Karpas-422 (cell line): ENCODE measurements at regions not wholly inside any gene's neighbourhood (a gene's known extent, or its start where the extent isn't known, plus 50 kb on each side); places are given as distances from the start of the nearest gene placed in this dataset.
A peak's percentile ranks its signal among the peaks of the same experiment; 100 is the strongest.

ENCODE experiments used
- DNase-seq: peaks from one replicate; pipeline ENCODE4 v3.0.0-alpha.2; 2015
- H2AFZ ChIP-seq: fragments of 200-600 bp; sonication (generic); 2 replicates; pipeline ENCODE4 v1.6.1; 2014; ENCODE audit warnings: antibody characterized with exemption, low read length, mixed read lengths
- H3K27ac ChIP-seq: fragments of 200-600 bp; sonication (generic); 2 replicates; pipeline ENCODE4 v1.5.1; 2014; ENCODE audit warnings: mild to moderate bottlenecking, low read length, moderate library complexity
- H3K27me3 ChIP-seq: fragments of 200-600 bp; sonication (generic); 2 replicates; pipeline ENCODE4 v1.6.1; 2014; ENCODE audit warnings: low read length, mixed read lengths
- H3K36me3 ChIP-seq: fragments of 200-600 bp; sonication (generic); 2 replicates; pipeline ENCODE4 v1.6.1; 2014; ENCODE audit warnings: low read length, mixed read lengths; ENCODE audit not compliant: insufficient read depth
- H3K4me1 ChIP-seq: fragments of 200-600 bp; sonication (generic); 2 replicates; pipeline ENCODE4 v1.6.1; 2014; ENCODE audit warnings: mild to moderate bottlenecking, low read length, mixed read lengths
- H3K4me2 ChIP-seq: fragments of 200-600 bp; sonication (generic); 2 replicates; pipeline ENCODE4 v1.6.1; 2014; ENCODE audit warnings: low read length, low read depth, mild to moderate bottlenecking; ENCODE audit not compliant: poor library complexity, severe bottlenecking
- H3K4me3 ChIP-seq: fragments of 200-600 bp; sonication (generic); 2 replicates; pipeline ENCODE4 v1.5.1; 2014; ENCODE audit warnings: mild to moderate bottlenecking, antibody characterized with exemption, low read length, mixed read lengths
- H3K79me2 ChIP-seq: fragments of 200-600 bp; sonication (generic); 2 replicates; pipeline ENCODE4 v1.6.1; 2014; ENCODE audit warnings: mild to moderate bottlenecking, low read length, mixed read lengths
- H3K9ac ChIP-seq: fragments of 200-600 bp; sonication (generic); 2 replicates; pipeline ENCODE4 v1.6.0; 2014; ENCODE audit warnings: low read length
- H3K9me2 ChIP-seq: fragments of 200-600 bp; sonication (generic), shearing (Covaris generic); replicated peaks from 2 replicates; pipeline ENCODE4 v1.6.0; 2014; ENCODE audit warnings: mild to moderate bottlenecking, low read length, moderate library complexity; ENCODE audit not compliant: insufficient read depth
- H3K9me3 ChIP-seq: fragments of 300-700, 200-600 bp; sonication (generic); 2 replicates; pipeline ENCODE4 v1.6.1; 2014; ENCODE audit warnings: low read length, mixed read lengths
- H4K20me1 ChIP-seq: fragments of 200-600 bp; sonication (generic); 2 replicates; pipeline ENCODE4 v1.6.1; 2014; ENCODE audit warnings: mild to moderate bottlenecking, antibody characterized with exemption, low read length, low read depth; ENCODE audit not compliant: insufficient read depth

DNA sequence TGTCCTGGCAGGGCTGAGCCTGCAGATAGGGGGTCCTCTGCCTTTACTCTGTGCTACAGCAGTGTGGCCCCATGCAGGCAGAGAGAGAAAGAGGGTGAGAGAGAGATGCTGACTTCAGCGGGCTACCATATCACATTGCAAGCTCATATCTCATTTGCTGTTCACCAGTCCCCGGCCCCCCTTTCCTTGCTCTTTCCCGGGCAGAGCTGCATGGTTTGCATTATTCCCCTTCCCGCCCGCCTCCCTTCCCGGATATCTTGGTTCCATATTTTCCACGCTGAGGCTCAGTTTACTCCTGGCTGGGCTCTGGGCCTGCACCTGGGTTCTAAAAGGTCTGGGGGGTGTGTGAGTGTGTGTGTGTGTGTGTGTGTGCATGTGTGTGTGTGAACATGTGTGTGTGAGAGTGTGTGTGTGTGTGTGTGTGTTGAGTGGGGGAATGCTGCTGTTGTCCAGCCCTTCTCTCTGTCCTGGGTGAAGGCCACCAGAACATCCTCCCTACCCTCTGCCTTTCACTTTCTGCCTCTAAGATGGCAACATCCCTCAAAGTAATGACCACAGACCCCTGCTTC lies 63.5 kb downstream of the PJA1 start:
- no peaks in the 10 kb centered on the region for H3K36me3 ChIP-seq
- no peak overlapping the region for H3K4me2 ChIP-seq
- H3K9ac ChIP-seq, result no peak overlapping the region
- H3K4me1 ChIP-seq, result no peaks in the 10 kb centered on the region
- H2AFZ ChIP-seq, result no peak overlapping the region
- DNase-seq, result no peak
- H3K4me3 ChIP-seq, result no peak overlapping the region
- no peaks in the 10 kb centered on the region for H4K20me1 ChIP-seq
- no peaks in the 10 kb centered on the region for H3K79me2 ChIP-seq
- H3K9me2 ChIP-seq, result no peaks in the 10 kb centered on the region
- no peak overlapping the region for H3K27ac ChIP-seq
- no peaks in the 10 kb centered on the region for H3K27me3 ChIP-seq
- no peaks in the 10 kb centered on the region for H3K9me3 ChIP-seq

DNA sequence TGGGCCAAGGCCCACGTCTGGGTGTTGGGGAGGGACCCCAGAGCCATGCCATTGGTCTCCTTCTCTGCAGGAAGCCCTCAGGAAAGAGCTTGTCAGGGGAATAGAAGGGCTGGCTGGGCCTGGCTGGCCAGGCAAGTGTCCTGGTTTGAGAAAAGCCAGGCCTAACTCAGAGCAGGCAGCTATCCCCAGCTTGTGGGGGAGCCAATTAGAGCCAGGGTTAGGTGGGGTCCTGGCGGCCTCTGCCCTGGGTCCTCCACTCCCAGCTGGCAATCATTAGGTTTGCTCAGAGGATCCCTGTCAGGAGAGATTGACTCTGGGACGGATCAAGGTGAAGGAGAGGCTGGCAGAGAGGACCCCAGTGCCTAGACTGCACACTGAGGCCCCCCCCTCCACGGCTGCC lies 64.8 kb downstream of the PJA1 start:
- no peak overlapping the region for H2AFZ ChIP-seq
- no peak overlapping the region for H3K4me3 ChIP-seq
- no peaks in the 10 kb centered on the region for H3K9me2 ChIP-seq
- H3K27ac ChIP-seq, result no peak overlapping the region
- no peaks in the 10 kb centered on the region for H4K20me1 ChIP-seq
- no peaks in the 10 kb centered on the region for H3K9me3 ChIP-seq
- no peaks in the 10 kb centered on the region for H3K36me3 ChIP-seq
- no peaks in the 10 kb centered on the region for H3K79me2 ChIP-seq
- H3K9ac ChIP-seq, result no peak overlapping the region
- DNase-seq, result no peak
- no peak overlapping the region for H3K4me2 ChIP-seq
- H3K4me1 ChIP-seq, result no peaks in the 10 kb centered on the region
- H3K27me3 ChIP-seq, result no peaks in the 10 kb centered on the region

DNA sequence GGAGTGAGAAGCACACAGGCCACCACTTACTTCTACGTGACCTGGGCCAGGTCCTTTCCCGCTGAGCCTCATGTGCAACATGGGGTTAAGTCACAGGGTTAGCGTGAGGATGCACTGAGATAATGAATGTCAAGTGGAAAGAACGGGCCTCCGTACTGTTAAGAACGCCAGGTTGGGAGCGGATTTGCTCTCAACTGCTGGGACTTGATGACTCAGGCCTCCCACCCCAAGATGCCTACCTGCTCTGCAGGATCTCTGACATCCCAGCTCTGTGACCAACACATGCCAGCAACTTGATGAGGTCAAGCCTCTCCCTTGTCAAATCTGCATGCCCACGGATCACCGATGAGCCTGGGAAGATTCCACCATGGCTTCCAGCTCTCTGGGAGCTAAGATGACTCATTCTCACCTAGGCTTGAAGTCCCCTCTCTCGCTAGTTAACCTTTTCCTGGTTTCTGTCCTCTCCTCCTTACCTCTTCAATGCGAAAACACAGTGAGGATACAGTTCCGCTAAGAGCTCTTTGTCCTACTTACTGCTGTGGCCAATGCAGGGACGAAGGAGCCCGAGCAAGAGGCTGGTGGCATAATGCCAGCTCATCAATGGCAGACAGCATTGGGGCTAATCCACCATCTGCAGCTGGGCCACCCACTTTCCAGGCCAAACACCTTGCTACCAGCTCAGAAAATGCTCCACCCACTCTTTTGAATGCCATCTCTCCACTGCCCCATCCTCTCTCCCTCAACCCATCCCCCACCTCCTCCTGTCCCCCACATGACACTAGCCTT lies 67.6 kb downstream of the PJA1 start:
- H3K27me3 ChIP-seq, result no peaks in the 10 kb centered on the region
- H3K27ac ChIP-seq, result no peak overlapping the region
- no peak for DNase-seq
- H3K9me3 ChIP-seq, result no peaks in the 10 kb centered on the region
- H3K4me1 ChIP-seq, result no peaks in the 10 kb centered on the region
- H3K4me3 ChIP-seq, result no peak overlapping the region
- H2AFZ ChIP-seq, result no peak overlapping the region
- H4K20me1 ChIP-seq, result no peaks in the 10 kb centered on the region
- no peaks in the 10 kb centered on the region for H3K9me2 ChIP-seq
- H3K79me2 ChIP-seq, result no peaks in the 10 kb centered on the region
- H3K36me3 ChIP-seq, result no peaks in the 10 kb centered on the region
- H3K4me2 ChIP-seq, result no peak overlapping the region
- no peak overlapping the region for H3K9ac ChIP-seq

DNA sequence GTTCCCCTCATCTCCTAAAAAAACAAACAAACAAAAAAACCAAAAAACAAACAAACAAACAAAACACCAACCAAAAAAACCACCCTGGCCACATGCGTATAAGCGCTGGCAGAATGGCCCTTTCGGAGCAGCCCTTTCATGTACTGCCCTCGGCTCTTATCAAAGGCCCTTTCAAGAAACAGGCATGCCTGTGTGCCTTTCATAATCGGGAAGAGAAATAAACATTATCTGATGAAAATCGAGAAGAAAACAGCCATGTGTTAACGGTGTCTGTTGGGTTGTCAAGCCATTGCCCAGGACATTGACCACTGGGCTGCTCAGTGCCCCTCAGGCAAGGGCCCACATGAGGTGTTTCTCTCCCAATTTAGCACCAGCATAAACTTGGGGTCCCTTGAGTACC lies 68.3 kb downstream of the PJA1 start:
- H3K4me2 ChIP-seq, result no peak overlapping the region
- H3K9ac ChIP-seq, result no peak overlapping the region
- no peaks in the 10 kb centered on the region for H3K27me3 ChIP-seq
- no peak overlapping the region for H3K4me3 ChIP-seq
- no peaks in the 10 kb centered on the region for H3K9me2 ChIP-seq
- no peaks in the 10 kb centered on the region for H3K4me1 ChIP-seq
- H3K9me3 ChIP-seq, result no peaks in the 10 kb centered on the region
- no peak overlapping the region for H2AFZ ChIP-seq
- no peaks in the 10 kb centered on the region for H3K79me2 ChIP-seq
- H4K20me1 ChIP-seq, result no peaks in the 10 kb centered on the region
- DNase-seq, result no peak
- no peaks in the 10 kb centered on the region for H3K36me3 ChIP-seq
- H3K27ac ChIP-seq, result no peak overlapping the region

DNA sequence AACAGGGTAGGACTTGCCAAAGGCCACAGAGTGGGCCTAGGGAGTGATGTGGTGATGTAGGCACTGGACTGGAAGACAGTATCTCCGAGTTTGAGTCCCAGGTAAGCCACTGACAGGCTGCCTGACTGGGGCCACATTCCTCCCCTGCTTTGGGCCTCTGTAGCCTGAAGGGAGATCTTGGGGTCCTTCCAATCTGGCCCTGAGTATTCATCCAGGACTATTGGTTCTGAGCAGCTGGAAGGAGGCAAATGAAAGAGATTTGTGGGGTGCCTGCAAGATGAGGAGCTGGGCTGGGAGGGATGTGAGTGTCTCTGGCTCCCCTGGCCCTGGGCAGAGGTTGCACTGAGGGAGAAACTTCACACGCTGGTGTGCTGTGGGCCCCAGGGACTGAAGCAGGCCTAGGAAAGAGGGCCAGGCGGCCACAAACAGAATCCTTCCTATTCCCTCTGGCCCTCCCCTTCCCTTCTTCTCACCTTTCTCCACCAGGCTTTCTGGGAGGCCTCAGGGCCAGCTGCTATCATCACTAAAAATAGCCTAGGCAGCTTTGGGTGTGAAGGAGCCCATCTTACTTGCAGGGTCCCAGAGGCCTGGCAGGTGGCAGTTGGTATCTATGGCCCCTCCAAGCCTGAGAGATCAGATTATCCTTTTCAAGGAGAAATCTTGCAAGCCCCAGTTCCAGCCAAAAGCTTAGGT lies 70.1 kb downstream of the PJA1 start:
- H3K9me3 ChIP-seq, result no peaks in the 10 kb centered on the region
- H3K4me3 ChIP-seq, result no peak overlapping the region
- H4K20me1 ChIP-seq, result no peaks in the 10 kb centered on the region
- H2AFZ ChIP-seq, result no peak overlapping the region
- no peak for DNase-seq
- no peaks in the 10 kb centered on the region for H3K27me3 ChIP-seq
- H3K36me3 ChIP-seq, result no peaks in the 10 kb centered on the region
- H3K4me1 ChIP-seq, result no peaks in the 10 kb centered on the region
- H3K79me2 ChIP-seq, result no peaks in the 10 kb centered on the region
- H3K27ac ChIP-seq, result no peak overlapping the region
- no peak overlapping the region for H3K9ac ChIP-seq
- no peak overlapping the region for H3K4me2 ChIP-seq
- no peaks in the 10 kb centered on the region for H3K9me2 ChIP-seq

DNA sequence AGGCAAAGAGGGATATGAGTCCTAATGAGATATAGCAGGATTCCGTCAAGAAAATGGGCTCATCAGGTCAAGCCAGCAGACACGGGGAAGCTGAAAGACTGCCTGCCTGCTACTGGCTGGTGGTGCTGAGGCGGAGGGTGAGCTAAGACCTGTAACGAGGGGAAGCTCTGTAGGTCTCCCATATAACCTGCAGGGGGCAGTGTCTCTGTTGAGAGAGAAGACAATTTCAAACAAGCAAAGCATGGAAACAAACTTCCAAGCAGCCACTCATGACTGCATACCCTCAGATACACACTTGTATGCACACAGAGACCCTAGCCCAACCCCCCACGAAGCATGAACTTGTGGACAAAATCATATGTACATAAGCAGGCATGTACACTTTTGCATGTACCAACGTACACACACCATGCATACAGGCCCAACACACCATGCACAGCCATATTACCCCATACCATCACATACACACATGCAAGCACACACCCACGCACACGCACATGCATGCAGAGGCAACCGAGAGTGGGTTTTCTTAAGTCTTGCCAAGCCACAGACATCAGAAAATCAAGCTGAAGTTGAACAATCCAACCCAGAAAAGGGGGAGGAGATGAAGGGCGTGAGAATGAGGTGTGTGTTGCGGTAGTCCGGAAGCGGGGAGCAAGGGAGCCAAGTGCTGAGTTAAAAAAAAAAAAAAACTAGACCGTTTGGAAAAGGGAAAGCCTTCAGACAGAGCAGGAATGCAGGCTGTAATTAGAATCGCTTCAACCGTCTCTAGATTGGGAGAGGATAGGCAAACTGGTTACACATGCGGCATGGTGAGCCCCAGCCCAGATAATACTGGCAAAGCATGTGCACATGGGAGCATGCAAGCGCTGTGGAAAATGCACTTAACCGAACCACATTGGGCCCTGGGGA lies 71.0 kb downstream of the PJA1 start:
- Histone ChIP-seq H3K36me3 (no peaks in the 10 kb centered on the region), H3K9ac (no peak overlapping the region), H4K20me1 (no peaks in the 10 kb centered on the region), H3K9me2 (no peaks in the 10 kb centered on the region), H3K79me2 (no peaks in the 10 kb centered on the region), H3K27me3 (no peaks in the 10 kb centered on the region), H3K27ac (no peak overlapping the region), H2AFZ (no peak overlapping the region), H3K4me1 (no peaks in the 10 kb centered on the region), H3K9me3 (no peaks in the 10 kb centered on the region), H3K4me2 (no peak overlapping the region), H3K4me3 (no peak overlapping the region)
- DNase-seq, result peak; percentile 85

DNA sequence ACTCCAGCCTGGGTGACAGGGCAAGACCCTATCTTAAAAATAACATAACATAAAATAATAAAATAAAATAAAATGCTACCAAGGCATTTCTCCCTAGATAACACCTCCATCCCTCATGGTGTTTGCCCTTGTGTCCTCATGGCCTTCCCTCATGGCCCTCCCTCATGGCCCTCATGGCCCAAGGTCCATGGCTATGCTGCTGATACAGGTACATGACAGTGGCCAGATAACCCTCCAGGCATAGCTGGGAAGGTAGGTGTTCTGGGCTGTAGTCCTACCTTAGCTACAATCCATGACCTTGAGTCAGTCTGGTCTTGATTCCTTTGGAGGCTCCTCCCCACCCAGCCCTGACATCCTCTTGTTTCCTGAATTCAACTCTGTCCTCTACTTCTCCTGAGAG lies 75.2 kb downstream of the PJA1 start:
- Histone ChIP-seq H2AFZ (no peak overlapping the region), H3K4me1 (no peaks in the 10 kb centered on the region), H3K9me3 (no peaks in the 10 kb centered on the region), H3K27me3 (no peaks in the 10 kb centered on the region), H3K36me3 (no peaks in the 10 kb centered on the region), H3K27ac (no peak overlapping the region), H3K9ac (no peak overlapping the region), H3K4me2 (no peak overlapping the region), H3K79me2 (no peaks in the 10 kb centered on the region), H3K4me3 (no peak overlapping the region), H4K20me1 (no peaks in the 10 kb centered on the region), H3K9me2 (no peaks in the 10 kb centered on the region)
- DNase-seq, result no peak

DNA sequence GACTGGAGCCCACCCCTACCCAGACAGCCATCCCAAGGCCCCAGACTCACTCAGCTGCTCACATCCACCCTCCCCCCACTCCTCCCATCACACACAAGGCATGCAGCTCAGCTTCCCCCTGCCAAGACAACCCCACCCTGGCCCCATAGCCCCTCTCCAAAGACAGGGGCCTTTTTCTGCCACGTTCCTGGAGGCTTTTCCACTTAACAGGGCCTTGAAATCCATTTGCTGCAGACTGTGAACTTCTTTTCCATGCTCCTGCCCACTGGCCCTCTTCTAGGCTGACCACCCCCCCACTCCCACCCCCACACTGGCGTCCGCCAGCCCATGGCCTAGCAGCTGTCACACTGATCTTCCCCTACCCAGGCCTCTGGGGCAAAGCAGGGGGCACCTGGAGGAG lies 76.0 kb downstream of the PJA1 start:
- no peak overlapping the region for H3K4me3 ChIP-seq
- H3K36me3 ChIP-seq, result no peaks in the 10 kb centered on the region
- no peak overlapping the region for H3K27ac ChIP-seq
- H4K20me1 ChIP-seq, result no peaks in the 10 kb centered on the region
- H2AFZ ChIP-seq, result no peak overlapping the region
- H3K9me3 ChIP-seq, result no peaks in the 10 kb centered on the region
- no peak overlapping the region for H3K4me2 ChIP-seq
- no peaks in the 10 kb centered on the region for H3K79me2 ChIP-seq
- no peaks in the 10 kb centered on the region for H3K9me2 ChIP-seq
- no peak for DNase-seq
- H3K27me3 ChIP-seq, result no peaks in the 10 kb centered on the region
- no peak overlapping the region for H3K9ac ChIP-seq
- H3K4me1 ChIP-seq, result no peaks in the 10 kb centered on the region
